ENCODE measurements at regions not wholly inside any gene's neighbourhood (a gene's known extent, or its start where the extent isn't known, plus 50 kb on each side); places are given as distances from the start of the nearest gene placed in this dataset.

DNA sequence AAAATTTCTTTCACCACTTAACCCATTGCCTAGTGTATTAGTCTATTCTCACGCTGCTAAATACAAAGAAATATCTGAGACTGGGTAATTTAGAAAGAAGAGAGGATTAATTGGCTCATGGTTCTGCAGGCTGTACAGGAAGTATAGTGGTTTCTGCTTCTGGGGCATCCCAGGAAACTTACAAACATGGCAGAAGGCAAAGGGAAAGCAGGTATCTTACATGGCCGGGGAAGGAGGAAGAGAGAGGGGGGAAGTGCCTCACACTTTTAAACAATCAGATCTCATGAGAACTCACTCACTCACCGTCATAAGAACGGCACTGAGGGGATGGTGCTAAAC, 931.4 kb upstream of the SOX9 start:
- intact Hi-C loops (cut with micrococcal nuclease; ENCODE audit: unreplicated experiment) (no loop called here), in situ Hi-C loops (cut with HindIII; ENCODE audit: low pct_unique_long_range_greater_than_20kb, low sequenced_read_pairs) (no loop called here)
- no peak overlapping the region for H3K27ac ChIP-seq (ENCODE audit: low read length)
- DNase-seq (ENCODE audit: low read depth, low spot score) (no peak), ATAC-seq (no peak)
- H3K27me3 ChIP-seq (ENCODE audit: control insufficient read depth, insufficient read depth, low read length) = no peaks in the 10 kb centered on the region
- ChIA-PET CTCF (no interaction called here), POLR2A (no interaction called here)
- TF ChIP-seq, protein P1, sequence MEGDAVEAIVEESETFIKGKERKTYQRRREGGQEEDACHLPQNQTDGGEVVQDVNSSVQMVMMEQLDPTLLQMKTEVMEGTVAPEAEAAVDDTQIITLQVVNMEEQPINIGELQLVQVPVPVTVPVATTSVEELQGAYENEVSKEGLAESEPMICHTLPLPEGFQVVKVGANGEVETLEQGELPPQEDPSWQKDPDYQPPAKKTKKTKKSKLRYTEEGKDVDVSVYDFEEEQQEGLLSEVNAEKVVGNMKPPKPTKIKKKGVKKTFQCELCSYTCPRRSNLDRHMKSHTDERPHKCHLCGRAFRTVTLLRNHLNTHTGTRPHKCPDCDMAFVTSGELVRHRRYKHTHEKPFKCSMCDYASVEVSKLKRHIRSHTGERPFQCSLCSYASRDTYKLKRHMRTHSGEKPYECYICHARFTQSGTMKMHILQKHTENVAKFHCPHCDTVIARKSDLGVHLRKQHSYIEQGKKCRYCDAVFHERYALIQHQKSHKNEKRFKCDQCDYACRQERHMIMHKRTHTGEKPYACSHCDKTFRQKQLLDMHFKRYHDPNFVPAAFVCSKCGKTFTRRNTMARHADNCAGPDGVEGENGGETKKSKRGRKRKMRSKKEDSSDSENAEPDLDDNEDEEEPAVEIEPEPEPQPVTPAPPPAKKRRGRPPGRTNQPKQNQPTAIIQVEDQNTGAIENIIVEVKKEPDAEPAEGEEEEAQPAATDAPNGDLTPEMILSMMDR (IDR thresholded peaks at IDR 0.05) = no peak
- TF ChIP-seq, protein P2, sequence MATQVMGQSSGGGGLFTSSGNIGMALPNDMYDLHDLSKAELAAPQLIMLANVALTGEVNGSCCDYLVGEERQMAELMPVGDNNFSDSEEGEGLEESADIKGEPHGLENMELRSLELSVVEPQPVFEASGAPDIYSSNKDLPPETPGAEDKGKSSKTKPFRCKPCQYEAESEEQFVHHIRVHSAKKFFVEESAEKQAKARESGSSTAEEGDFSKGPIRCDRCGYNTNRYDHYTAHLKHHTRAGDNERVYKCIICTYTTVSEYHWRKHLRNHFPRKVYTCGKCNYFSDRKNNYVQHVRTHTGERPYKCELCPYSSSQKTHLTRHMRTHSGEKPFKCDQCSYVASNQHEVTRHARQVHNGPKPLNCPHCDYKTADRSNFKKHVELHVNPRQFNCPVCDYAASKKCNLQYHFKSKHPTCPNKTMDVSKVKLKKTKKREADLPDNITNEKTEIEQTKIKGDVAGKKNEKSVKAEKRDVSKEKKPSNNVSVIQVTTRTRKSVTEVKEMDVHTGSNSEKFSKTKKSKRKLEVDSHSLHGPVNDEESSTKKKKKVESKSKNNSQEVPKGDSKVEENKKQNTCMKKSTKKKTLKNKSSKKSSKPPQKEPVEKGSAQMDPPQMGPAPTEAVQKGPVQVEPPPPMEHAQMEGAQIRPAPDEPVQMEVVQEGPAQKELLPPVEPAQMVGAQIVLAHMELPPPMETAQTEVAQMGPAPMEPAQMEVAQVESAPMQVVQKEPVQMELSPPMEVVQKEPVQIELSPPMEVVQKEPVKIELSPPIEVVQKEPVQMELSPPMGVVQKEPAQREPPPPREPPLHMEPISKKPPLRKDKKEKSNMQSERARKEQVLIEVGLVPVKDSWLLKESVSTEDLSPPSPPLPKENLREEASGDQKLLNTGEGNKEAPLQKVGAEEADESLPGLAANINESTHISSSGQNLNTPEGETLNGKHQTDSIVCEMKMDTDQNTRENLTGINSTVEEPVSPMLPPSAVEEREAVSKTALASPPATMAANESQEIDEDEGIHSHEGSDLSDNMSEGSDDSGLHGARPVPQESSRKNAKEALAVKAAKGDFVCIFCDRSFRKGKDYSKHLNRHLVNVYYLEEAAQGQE (IDR thresholded peaks at IDR 0.05; ENCODE audit: insufficient read depth in 1 of 2, low read depth in 2 of 2, low read length in 1 of 2) = no peak
- no peak for TF ChIP-seq TCF7L2 (IDR thresholded peaks at IDR 0.05; ENCODE audit: low read depth, low read length)
- TF ChIP-seq SIN3A (IDR thresholded peaks at IDR 0.05; ENCODE audit: borderline replicate concordance, insufficient read depth, low read depth, low read length) = no peak
- no peak for TF ChIP-seq POLR2AphosphoS5 (IDR thresholded peaks at IDR 0.05; ENCODE audit: low read depth, low read length)
- no peaks in the 10 kb centered on the region for H3K4me1 ChIP-seq (ENCODE audit: control insufficient read depth, insufficient read depth, low read length)
- H3K4me3 ChIP-seq (ENCODE audit: low read depth in 2 of 2, low read length in 2 of 2) = no peak overlapping the region
- BruUV-seq (replicated peaks) = no TSS peak
- H3K36me3 ChIP-seq (ENCODE audit: control insufficient read depth, insufficient read depth, low read length) = no peaks in the 10 kb centered on the region
- H3K9me3 ChIP-seq (ENCODE audit: control insufficient read depth, insufficient read depth, low read depth, low read length) = no peaks in the 10 kb centered on the region

DNA sequence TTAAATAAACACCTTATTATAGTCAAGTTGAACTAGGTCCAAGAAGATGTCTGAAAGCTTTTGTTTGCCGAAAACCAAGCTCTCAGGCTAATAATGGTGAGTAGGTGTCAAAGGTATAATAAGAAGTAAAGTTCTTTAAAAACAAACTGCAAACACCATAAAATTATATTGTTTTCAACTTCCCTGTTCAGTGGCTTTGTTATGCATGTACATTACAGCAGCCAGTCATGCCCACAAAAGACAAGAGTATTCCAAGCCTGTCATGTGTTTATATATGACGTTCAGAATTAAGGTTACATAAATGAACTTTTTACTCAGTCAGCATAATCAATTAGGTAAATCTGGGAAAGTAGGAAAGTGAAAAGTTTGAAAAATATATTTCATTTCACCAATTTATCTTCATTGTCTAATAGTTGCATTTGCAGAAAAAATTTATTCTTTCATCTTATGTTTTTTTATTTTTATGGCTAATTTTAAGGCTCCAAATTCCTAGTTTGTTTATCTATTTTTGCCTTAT, 928.7 kb upstream of the SOX9 start:
- no peak for ATAC-seq
- ChIA-PET POLR2A (no interaction called here), CTCF (no interaction called here)
- no peak for DNase-seq (ENCODE audit: low read depth, low spot score)
- Histone ChIP-seq H3K27ac (ENCODE audit: low read length) (no peak overlapping the region), H3K9me3 (ENCODE audit: control insufficient read depth, insufficient read depth, low read depth, low read length) (no peaks in the 10 kb centered on the region), H3K27me3 (ENCODE audit: control insufficient read depth, insufficient read depth, low read length) (no peaks in the 10 kb centered on the region), H3K4me1 (ENCODE audit: control insufficient read depth, insufficient read depth, low read length) (no peaks in the 10 kb centered on the region), H3K36me3 (ENCODE audit: control insufficient read depth, insufficient read depth, low read length) (no peaks in the 10 kb centered on the region), H3K4me3 (ENCODE audit: low read depth in 2 of 2, low read length in 2 of 2) (no peak overlapping the region)
- BruUV-seq (replicated peaks) = no TSS peak
- intact Hi-C loops (cut with micrococcal nuclease; ENCODE audit: unreplicated experiment) = no loop called here
- in situ Hi-C loops (cut with HindIII; ENCODE audit: low pct_unique_long_range_greater_than_20kb, low sequenced_read_pairs) = no loop called here
- TF ChIP-seq, protein P2 (IDR thresholded peaks at IDR 0.05; ENCODE audit: insufficient read depth in 1 of 2, low read depth in 2 of 2, low read length in 1 of 2) = no peak
- no peak for TF ChIP-seq POLR2AphosphoS5 (IDR thresholded peaks at IDR 0.05; ENCODE audit: low read depth, low read length)
- TF ChIP-seq TCF7L2 (IDR thresholded peaks at IDR 0.05; ENCODE audit: low read depth, low read length) = no peak
- TF ChIP-seq, protein P1 (IDR thresholded peaks at IDR 0.05) = no peak
- TF ChIP-seq SIN3A (IDR thresholded peaks at IDR 0.05; ENCODE audit: borderline replicate concordance, insufficient read depth, low read depth, low read length) = no peak

Measured in Panc1 (cell line).